Mesothelial cell of epicardium (in vitro differentiated cells): ENCODE measurements at regions not wholly inside any gene's neighbourhood (a gene's known extent, or its start where the extent isn't known, plus 50 kb on each side); places are given as distances from the start of the nearest gene placed in this dataset.

Source experiments
- DNase-seq, 2 experiments: peaks; one replicate each; pipeline ENCODE4 v3.0.0; 2021; ENCODE audit warnings: low spot score in 2 of 2; ENCODE audit not compliant: unreplicated experiment in 2 of 2
- H3K27ac Mint-ChIP-seq: 2 replicates; pipeline ENCODE4 v1.8.0; 2021; ENCODE audit warnings: mixed read lengths
- H3K27me3 Mint-ChIP-seq: 2 replicates; pipeline ENCODE4 v1.8.0; 2021; ENCODE audit warnings: low read depth, mixed read lengths
- H3K36me3 Mint-ChIP-seq: 2 replicates; pipeline ENCODE4 v1.8.0; 2021; ENCODE audit warnings: mixed read lengths
- H3K4me1 Mint-ChIP-seq: 2 replicates; pipeline ENCODE4 v1.8.0; 2021; ENCODE audit warnings: mixed read lengths
- H3K4me3 Mint-ChIP-seq: 2 replicates; pipeline ENCODE4 v1.8.0; 2021; ENCODE audit warnings: mild to moderate bottlenecking, moderate library complexity, mixed read lengths
- H3K9me3 Mint-ChIP-seq: 2 replicates; pipeline ENCODE4 v1.8.0; 2021; ENCODE audit warnings: mixed read lengths
- CTCF ChIP-seq: fragments of 200-600 bp; sonication (generic); IDR thresholded peaks from one replicate; pipeline ENCODE4 v1.5.0; 2021; ENCODE audit warnings: antibody characterized with exemption; ENCODE audit not compliant: unreplicated experiment

GRCh38 chr13:62321139-62321538 lies 905.5 kb upstream of the PCDH20 start:
- Mint-ChIP-seq H3K27me3 (no peaks in the 10 kb centered on the region), H3K4me3 (no peak overlapping the region), H3K4me1 (peaks cover 14% of the 10 kb centered on the region), H3K9me3 (no peaks in the 10 kb centered on the region), H3K27ac (no peak overlapping the region), H3K36me3 (no peaks in the 10 kb centered on the region)
- no peak for TF ChIP-seq CTCF
- DNase-seq: no peak

GRCh38 chr13:62320129-62321108 lies 904.8 kb upstream of the PCDH20 start:
- Mint-ChIP-seq H3K36me3 (no peaks in the 10 kb centered on the region), H3K27me3 (no peaks in the 10 kb centered on the region), H3K27ac (no peak overlapping the region), H3K4me1 (peaks cover 14% of the 10 kb centered on the region), H3K9me3 (no peaks in the 10 kb centered on the region), H3K4me3 (no peak overlapping the region)
- peak; percentile 42 for TF ChIP-seq CTCF
- no peak for DNase-seq

GRCh38 chr13:62309904-62310303 lies 894.3 kb upstream of the PCDH20 start:
- Mint-ChIP-seq H3K4me3 (no peak overlapping the region), H3K36me3 (peaks cover 2% of the 10 kb centered on the region), H3K4me1 (peaks cover 6% of the 10 kb centered on the region), H3K27me3 (no peaks in the 10 kb centered on the region), H3K9me3 (peaks cover 4% of the 10 kb centered on the region), H3K27ac (no peak overlapping the region)
- no peak for DNase-seq
- no peak for TF ChIP-seq CTCF

- Mint-ChIP-seq H3K4me3 (no peak overlapping the region), H3K4me1 (peaks cover 2% of the 10 kb centered on the region), H3K27me3 (no peaks in the 10 kb centered on the region), H3K9me3 (peaks cover 11% of the 10 kb centered on the region), H3K27ac (no peak overlapping the region), H3K36me3 (no peaks in the 10 kb centered on the region)
- DNase-seq: no peak
- TF ChIP-seq CTCF: no peak
Observed at GRCh38 chr13:62305756-62306155, 890.1 kb upstream of the PCDH20 start.

GRCh38 chr13:62302341-62302740 lies 886.7 kb upstream of the PCDH20 start:
- H3K9me3 Mint-ChIP-seq: peaks cover 11% of the 10 kb centered on the region
- no peak for TF ChIP-seq CTCF
- H3K4me3 Mint-ChIP-seq: no peak overlapping the region
- H3K4me1 Mint-ChIP-seq: peaks cover 4% of the 10 kb centered on the region
- H3K27ac Mint-ChIP-seq: no peak overlapping the region
- no peak for DNase-seq
- H3K36me3 Mint-ChIP-seq: no peaks in the 10 kb centered on the region
- no peaks in the 10 kb centered on the region for H3K27me3 Mint-ChIP-seq
